ENCODE measurements at regions not wholly inside any gene's neighbourhood (a gene's known extent, or its start where the extent isn't known, plus 50 kb on each side); places are given as distances from the start of the nearest gene placed in this dataset.

DNA sequence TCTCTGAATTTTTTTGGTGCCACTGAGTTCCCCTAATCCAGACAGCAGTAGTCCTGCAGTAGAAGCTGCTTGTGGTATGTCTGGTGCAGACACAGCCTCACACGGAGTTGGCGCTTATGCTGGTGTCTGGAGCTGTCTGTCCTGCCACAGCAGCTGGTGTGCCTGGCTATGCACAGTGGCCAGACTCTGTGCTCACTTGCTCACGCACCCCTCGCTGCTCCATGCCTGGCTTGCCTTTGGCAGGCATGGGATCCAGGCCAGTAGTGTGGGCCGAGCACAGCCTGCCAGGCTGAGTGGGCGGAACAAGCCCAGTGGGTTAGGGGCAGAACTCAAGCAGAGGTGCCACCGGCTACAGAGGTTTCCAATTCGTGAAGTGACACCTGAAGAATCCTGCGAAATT lies 845.9 kb upstream of the PCDH9 start:
- TF ChIP-seq CTCF (IDR thresholded peaks at IDR 0.05): no peak
- TF ChIP-seq EZH2 (IDR thresholded peaks at IDR 0.05): no peak
- no peak for TF ChIP-seq EZH2phosphoT487 (IDR thresholded peaks at IDR 0.05)

Data from neural progenitor cell (in vitro differentiated cells).